CD14-positive monocyte (primary cell): ENCODE measurements at regions not wholly inside any gene's neighbourhood (a gene's known extent, or its start where the extent isn't known, plus 50 kb on each side); places are given as distances from the start of the nearest gene placed in this dataset.

Experiments used
- DNase-seq, 3 donors: peaks; one replicate each; pipeline ENCODE4 v3.0.0-alpha.2; 2011 to 2022
- H2AFZ ChIP-seq: 2 replicates; pipeline ENCODE4 v1.6.0; 2012; ENCODE audit warnings: mild to moderate bottlenecking, low read depth, low read length, inconsistent platforms; ENCODE audit not compliant: insufficient read depth, poor library complexity, severe bottlenecking
- H3K27ac ChIP-seq, 2 donors: 1 replicate in 1 of 2; 2 replicates in 1 of 2; pipeline ENCODE4 v1.5.1; 2012 to 2013; ENCODE audit warnings: low read length in 2 of 2, control low read depth in 1 of 2, inconsistent platforms in 1 of 2, low read depth in 1 of 2, mild to moderate bottlenecking in 1 of 2
- H3K27me3 ChIP-seq, 2 donors: one replicate each; pipeline versions ENCODE4 v1.6.0 to v1.6.1; 2011 to 2013; ENCODE audit warnings: low read length in 2 of 2; ENCODE audit not compliant: control insufficient read depth in 2 of 2, insufficient read depth in 2 of 2
- H3K36me3 ChIP-seq, 2 donors: replicated peaks in 1 of 2; 1 replicate in 1 of 2; 2 replicates in 1 of 2; pipeline versions ENCODE4 v1.5.1 to v1.6.1; 2012 to 2013; ENCODE audit warnings: low read length in 2 of 2, control low read depth in 1 of 2, inconsistent platforms in 1 of 2, mild to moderate bottlenecking in 1 of 2; ENCODE audit not compliant: insufficient read depth in 2 of 2, control insufficient read depth in 1 of 2
- H3K4me1 ChIP-seq, 2 donors: 1 replicate in 1 of 2; 2 replicates in 1 of 2; pipeline versions ENCODE4 v1.5.1 to v1.6.1; 2012 to 2013; ENCODE audit warnings: low read length in 2 of 2, control low read depth in 1 of 2, inconsistent platforms in 1 of 2, mild to moderate bottlenecking in 1 of 2, moderate library complexity in 1 of 2; ENCODE audit not compliant: insufficient read depth in 2 of 2, control insufficient read depth in 1 of 2
- H3K4me2 ChIP-seq: replicated peaks from 2 replicates; pipeline ENCODE3; 2012; ENCODE audit warnings: low read length, moderate library complexity, mild to moderate bottlenecking; ENCODE audit not compliant: poor library complexity, severe bottlenecking; ENCODE audit errors: extremely low read depth
- H3K4me3 ChIP-seq, 3 experiments: fragments of 200-600 bp in 1 of 3; sonication (generic) in 1 of 3; replicated peaks in 1 of 3; 1 replicate in 2 of 3; 2 replicates in 1 of 3; pipeline ENCODE4 v1.5.1; 2011 to 2013; ENCODE audit warnings: low read length in 3 of 3, mild to moderate bottlenecking in 3 of 3, control low read depth in 2 of 3, low read depth in 2 of 3, inconsistent platforms in 1 of 3, moderate library complexity in 1 of 3
- H3K79me2 ChIP-seq: 2 replicates; pipeline ENCODE4 v1.6.0; 2012; ENCODE audit warnings: mild to moderate bottlenecking, control low read depth, inconsistent platforms, low read length, moderate library complexity; ENCODE audit not compliant: insufficient read depth
- H3K9ac ChIP-seq: 2 replicates; pipeline ENCODE4 v1.6.0; 2017; ENCODE audit warnings: low read length, mild to moderate bottlenecking; ENCODE audit not compliant: insufficient read depth, poor library complexity, severe bottlenecking
- H3K9me3 ChIP-seq, 2 donors: replicated peaks in 1 of 2; 1 replicate in 1 of 2; 2 replicates in 1 of 2; pipeline versions ENCODE4 v1.5.1 to v1.6.1; 2012 to 2013; ENCODE audit warnings: low read length in 2 of 2, control low read depth in 1 of 2; ENCODE audit not compliant: control insufficient read depth in 1 of 2, insufficient read depth in 1 of 2
- H4K20me1 ChIP-seq: 2 replicates; pipeline ENCODE4 v1.6.0; 2012; ENCODE audit warnings: mild to moderate bottlenecking, low read length, control low read depth, moderate library complexity; ENCODE audit not compliant: insufficient read depth
- H3K27ac Mint-ChIP-seq, 7 donors: one replicate each; pipeline ENCODE4 v1.8.0; 2020; ENCODE audit warnings: mild to moderate bottlenecking in 7 of 7, mixed read lengths in 7 of 7, moderate library complexity in 6 of 7, inconsistent platforms in 2 of 7
- H3K27me3 Mint-ChIP-seq, 3 donors: one replicate each; pipeline ENCODE4 v1.8.0; 2021 to 2022; ENCODE audit warnings: low read depth in 3 of 3, mild to moderate bottlenecking in 3 of 3, mixed read lengths in 3 of 3, moderate library complexity in 3 of 3, inconsistent platforms in 1 of 3
- H3K36me3 Mint-ChIP-seq, 2 donors: one replicate each; pipeline ENCODE4 v1.8.0; 2020; ENCODE audit warnings: mixed read lengths in 2 of 2, inconsistent platforms in 1 of 2, mild to moderate bottlenecking in 1 of 2
- H3K4me1 Mint-ChIP-seq: one replicate; pipeline ENCODE4 v1.8.0; 2020; ENCODE audit warnings: mild to moderate bottlenecking, mixed read lengths
- H3K4me3 Mint-ChIP-seq, 2 donors: one replicate each; pipeline ENCODE4 v1.8.0; 2020; ENCODE audit warnings: mild to moderate bottlenecking in 2 of 2, mixed read lengths in 2 of 2, moderate library complexity in 1 of 2
- H3K9me3 Mint-ChIP-seq, 7 donors: one replicate each; pipeline ENCODE4 v1.8.0; 2020 to 2022; ENCODE audit warnings: mixed read lengths in 7 of 7, mild to moderate bottlenecking in 6 of 7, moderate library complexity in 6 of 7, inconsistent platforms in 2 of 7
- WGBS: methylation state at CpG from one replicate; pipeline ENCODE4 v1.1.5; 2013; ENCODE audit warnings: missing lambda C conversion rate; ENCODE audit not compliant: insufficient coverage; 5-methylcytosine and 5-hydroxymethylcytosine counted together
- intact Hi-C, 2 donors: fragments of 100-400 bp; cut with micrococcal nuclease; formaldehyde crosslinking; loops; one replicate each; pipeline versions ENCODE4 v1.15.0 to v1.15.1; 2023
- TF ChIP-seq, protein P1 (sequence below): fragments of 200-600 bp; IDR thresholded peaks from one replicate; pipeline ENCODE4 v1.8.0; 2022; ENCODE audit warnings: antibody characterized with exemption, mild to moderate bottlenecking

DNA sequence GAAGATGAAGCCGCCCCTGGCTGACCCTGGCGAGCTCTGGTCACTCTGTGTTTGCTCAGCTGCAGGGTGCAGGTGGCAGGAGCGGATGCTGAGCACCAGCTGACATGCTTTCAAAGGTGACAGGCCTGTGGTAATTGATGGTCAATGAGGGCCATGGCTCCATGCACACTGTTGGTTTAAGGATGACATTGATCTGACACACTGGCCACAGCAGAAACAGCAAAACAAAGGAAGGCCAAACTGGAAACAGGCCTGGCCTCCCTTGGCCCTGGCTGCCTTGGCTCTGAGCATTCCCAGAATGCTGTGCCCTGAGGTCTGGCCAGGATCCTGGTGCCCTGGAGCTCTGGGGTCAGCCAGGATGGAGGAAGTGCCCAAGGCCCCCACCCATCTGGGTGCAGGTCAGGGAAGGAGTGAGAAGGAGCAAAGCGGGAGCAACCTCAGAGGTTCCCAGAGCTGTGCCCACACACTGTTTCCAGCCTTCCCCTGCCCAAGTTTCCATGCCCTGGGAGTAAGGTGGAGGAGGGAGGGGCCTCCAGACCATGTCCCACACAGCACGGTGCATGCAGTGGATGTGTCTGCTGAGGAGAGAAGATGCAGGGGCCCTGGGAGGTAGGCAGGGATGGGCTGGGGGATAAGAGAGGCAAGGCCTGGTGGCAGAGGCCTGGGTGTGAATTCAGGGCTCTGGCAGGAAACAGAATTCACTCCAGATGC, 302.2 kb downstream of the RPS24 start:
- TF ChIP-seq, protein P1, sequence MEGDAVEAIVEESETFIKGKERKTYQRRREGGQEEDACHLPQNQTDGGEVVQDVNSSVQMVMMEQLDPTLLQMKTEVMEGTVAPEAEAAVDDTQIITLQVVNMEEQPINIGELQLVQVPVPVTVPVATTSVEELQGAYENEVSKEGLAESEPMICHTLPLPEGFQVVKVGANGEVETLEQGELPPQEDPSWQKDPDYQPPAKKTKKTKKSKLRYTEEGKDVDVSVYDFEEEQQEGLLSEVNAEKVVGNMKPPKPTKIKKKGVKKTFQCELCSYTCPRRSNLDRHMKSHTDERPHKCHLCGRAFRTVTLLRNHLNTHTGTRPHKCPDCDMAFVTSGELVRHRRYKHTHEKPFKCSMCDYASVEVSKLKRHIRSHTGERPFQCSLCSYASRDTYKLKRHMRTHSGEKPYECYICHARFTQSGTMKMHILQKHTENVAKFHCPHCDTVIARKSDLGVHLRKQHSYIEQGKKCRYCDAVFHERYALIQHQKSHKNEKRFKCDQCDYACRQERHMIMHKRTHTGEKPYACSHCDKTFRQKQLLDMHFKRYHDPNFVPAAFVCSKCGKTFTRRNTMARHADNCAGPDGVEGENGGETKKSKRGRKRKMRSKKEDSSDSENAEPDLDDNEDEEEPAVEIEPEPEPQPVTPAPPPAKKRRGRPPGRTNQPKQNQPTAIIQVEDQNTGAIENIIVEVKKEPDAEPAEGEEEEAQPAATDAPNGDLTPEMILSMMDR: no peak
- H3K36me3 Mint-ChIP-seq: no peaks in the 10 kb centered on the region
- WGBS: 95% methylated on average over 4 of the region's 5 CpGs

DNA sequence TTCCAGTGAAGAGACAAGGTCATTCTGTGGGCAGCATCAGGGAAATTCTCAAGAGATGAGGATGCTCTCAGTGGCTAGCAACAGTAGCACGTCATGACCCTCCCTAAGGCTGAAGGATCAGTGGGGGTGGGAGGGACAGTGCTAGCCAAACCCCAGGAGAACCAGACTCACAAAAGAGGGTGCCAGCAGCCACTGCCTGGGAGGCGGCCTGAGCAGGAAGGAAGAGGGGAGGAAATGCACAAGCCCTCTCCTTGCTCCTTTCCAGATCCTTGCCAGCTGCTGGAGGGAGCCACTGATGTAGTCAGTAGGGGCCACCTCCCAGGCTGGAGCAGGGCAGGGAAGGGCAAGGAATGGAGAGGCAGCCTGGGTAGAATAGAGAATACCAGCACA, 302.7 kb downstream of the RPS24 start:
- H3K9me3 Mint-ChIP-seq: peaks cover 0 to 7% (median 0%) of the 10 kb centered on the region in 7 donors
- H3K27me3 ChIP-seq: no peaks in the 10 kb centered on the region
- no peak overlapping the region for H3K4me3 ChIP-seq
- 83% methylated on average over 2 of the region's 2 CpGs for WGBS
- H3K27me3 Mint-ChIP-seq: peaks cover 3 to 7% (median 4%) of the 10 kb centered on the region in 3 donors
- no peaks in the 10 kb centered on the region for H3K9me3 ChIP-seq
- intact Hi-C loops: no loop called here
- H3K4me2 ChIP-seq: no peak overlapping the region
- no peaks in the 10 kb centered on the region for H3K36me3 Mint-ChIP-seq
- TF ChIP-seq, protein P1: no peak
- no peaks in the 10 kb centered on the region for H4K20me1 ChIP-seq
- H3K27ac Mint-ChIP-seq: no peak overlapping the region
- no peaks in the 10 kb centered on the region for H3K4me1 Mint-ChIP-seq
- H3K36me3 ChIP-seq: no peaks in the 10 kb centered on the region
- H2AFZ ChIP-seq: no peak overlapping the region
- no peaks in the 10 kb centered on the region for H3K4me1 ChIP-seq
- H3K79me2 ChIP-seq: no peaks in the 10 kb centered on the region
- no peak overlapping the region for H3K4me3 Mint-ChIP-seq
- no peak overlapping the region for H3K27ac ChIP-seq
- no peak overlapping the region for H3K9ac ChIP-seq
- no peak for DNase-seq

More for the DNA sequence above, 302.2 kb downstream of the RPS24 start:
- peaks cover 0 to 7% (median 0%) of the 10 kb centered on the region in 7 donors for H3K9me3 Mint-ChIP-seq
- Histone ChIP-seq H2AFZ (no peak overlapping the region), H3K27me3 (no peaks in the 10 kb centered on the region), H3K36me3 (no peaks in the 10 kb centered on the region), H3K4me3 (no peak overlapping the region), H3K9me3 (no peaks in the 10 kb centered on the region), H3K27ac (no peak overlapping the region), H3K79me2 (no peaks in the 10 kb centered on the region), H3K4me1 (no peaks in the 10 kb centered on the region), H3K4me2 (no peak overlapping the region), H3K9ac (no peak overlapping the region), H4K20me1 (no peaks in the 10 kb centered on the region)
- no peak for DNase-seq
- no peaks in the 10 kb centered on the region for H3K4me1 Mint-ChIP-seq
- H3K4me3 Mint-ChIP-seq: no peak overlapping the region
- intact Hi-C loops: no loop called here
- H3K27me3 Mint-ChIP-seq: peaks cover 3 to 9% (median 3%) of the 10 kb centered on the region in 3 donors
- H3K27ac Mint-ChIP-seq: no peak overlapping the region
